MCF 10A (cell line): ENCODE measurements at regions not wholly inside any gene's neighbourhood (a gene's known extent, or its start where the extent isn't known, plus 50 kb on each side); places are given as distances from the start of the nearest gene placed in this dataset.
A peak's percentile ranks its signal among the peaks of the same experiment; 100 is the strongest.

Experiments
- BruUV-seq: library from RNA; stranded (reverse); fragments of 400-500 nt; replicated peaks from 2 replicates; lab custom pipeline; 2021; lab: Mats Ljungman, UMichigan
- CTCF ChIA-PET: fragments of 300-600 bp; sonication (Branson Sonifier 250); formaldehyde crosslinking; extraction: SDS; loops from one replicate; lab custom pipeline; 2021; ENCODE audit warnings: antibody characterized with exemption, inconsistent platforms; lab: Yijun Ruan, JAX
- POLR2A ChIA-PET: fragments of 300-600, 350-650 bp; sonication (Branson Sonifier 250); formaldehyde crosslinking; extraction: SDS; loops from one replicate; lab custom pipeline; 2020; ENCODE audit warnings: antibody characterized with exemption, inconsistent platforms; lab: Yijun Ruan, JAX
- DNase-seq: peaks from one replicate; pipeline ENCODE4 v3.0.0-alpha.2; 2018; ENCODE audit not compliant: unreplicated experiment
- H3K27ac Mint-ChIP-seq: one replicate; pipeline ENCODE4 v1.8.0; 2022; ENCODE audit warnings: mild to moderate bottlenecking, low read depth, mixed read lengths; ENCODE audit not compliant: unreplicated experiment
- H3K27me3 Mint-ChIP-seq: one replicate; pipeline ENCODE4 v1.8.0; 2022; ENCODE audit warnings: mixed read lengths; ENCODE audit not compliant: insufficient read depth, unreplicated experiment
- H3K36me3 Mint-ChIP-seq: one replicate; pipeline ENCODE4 v1.8.0; 2022; ENCODE audit warnings: mild to moderate bottlenecking, moderate library complexity, mixed read lengths; ENCODE audit not compliant: insufficient read depth, unreplicated experiment
- H3K4me1 Mint-ChIP-seq: one replicate; pipeline ENCODE4 v1.8.0; 2022; ENCODE audit warnings: mixed read lengths; ENCODE audit not compliant: insufficient read depth, unreplicated experiment
- H3K4me3 Mint-ChIP-seq: one replicate; pipeline ENCODE4 v1.8.0; 2022; ENCODE audit warnings: mild to moderate bottlenecking, moderate library complexity, mixed read lengths; ENCODE audit not compliant: unreplicated experiment
- H3K9me3 Mint-ChIP-seq: one replicate; pipeline ENCODE4 v1.8.0; 2022; ENCODE audit warnings: mixed read lengths; ENCODE audit not compliant: unreplicated experiment
- CTCF ChIP-seq: fragments of 200-600 bp; IDR thresholded peaks from one replicate; pipeline ENCODE4 v1.8.0; 2022; ENCODE audit warnings: antibody characterized with exemption, mild to moderate bottlenecking; ENCODE audit not compliant: unreplicated experiment
- intact Hi-C: fragments of 100-400 bp; cut with micrococcal nuclease; formaldehyde crosslinking; loops from 2 replicates; pipeline ENCODE4 v1.14.1; 2022

DNA sequence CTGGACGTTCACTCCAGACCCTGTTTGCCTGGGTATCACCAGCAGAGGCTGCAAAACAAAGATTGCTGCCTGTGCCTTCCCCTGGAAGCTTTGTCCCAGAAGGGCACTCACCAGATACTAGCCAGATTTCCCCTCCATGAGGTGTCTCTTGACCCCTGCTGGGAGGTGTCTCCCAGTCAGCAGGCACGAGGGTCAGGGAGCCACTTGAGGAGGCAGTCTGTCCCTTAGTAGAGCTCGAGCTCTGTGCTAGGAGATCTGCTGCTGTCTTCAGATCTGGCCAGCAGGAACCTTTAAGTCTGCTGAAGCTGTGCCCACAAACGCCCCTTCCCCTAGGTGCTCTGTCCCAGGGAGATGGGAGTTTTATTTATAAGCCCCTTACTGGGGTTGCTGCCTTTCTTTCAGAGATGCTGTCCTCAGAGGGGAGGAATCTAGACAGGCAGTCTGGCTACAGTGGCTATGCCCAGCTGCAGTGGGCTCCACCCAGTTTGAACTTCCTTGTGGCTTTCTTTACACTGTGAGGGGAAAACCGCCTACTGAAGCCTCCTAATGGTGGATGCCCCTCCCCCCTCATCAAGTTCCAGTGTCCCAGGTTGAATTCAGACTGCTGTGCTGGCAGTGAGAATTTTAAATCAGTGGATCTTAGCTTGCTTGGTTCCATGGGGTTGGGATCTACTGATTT is 253.9 kb downstream of the SPATA31D1 start:
- BruUV-seq: no TSS peak
- Mint-ChIP-seq H3K4me3 (no peak overlapping the region), H3K9me3 (peaks cover 8% of the 10 kb centered on the region), H3K27me3 (no peaks in the 10 kb centered on the region), H3K36me3 (no peaks in the 10 kb centered on the region), H3K4me1 (no peaks in the 10 kb centered on the region), H3K27ac (no peak overlapping the region)
- intact Hi-C loops: no loop called here
- DNase-seq: no peak
- no peak for TF ChIP-seq CTCF
- CTCF ChIA-PET: interaction anchor here (0.6 kb wide), 1 partner anchor 535 kb away, joined by 4 read pairs; no protein-coding TSS in a partner anchor
- POLR2A ChIA-PET: interaction anchor here (0.6 kb wide), 2 partner anchors 193 to 1045 kb away, joined by 3 read pairs; no protein-coding TSS in a partner anchor

DNA sequence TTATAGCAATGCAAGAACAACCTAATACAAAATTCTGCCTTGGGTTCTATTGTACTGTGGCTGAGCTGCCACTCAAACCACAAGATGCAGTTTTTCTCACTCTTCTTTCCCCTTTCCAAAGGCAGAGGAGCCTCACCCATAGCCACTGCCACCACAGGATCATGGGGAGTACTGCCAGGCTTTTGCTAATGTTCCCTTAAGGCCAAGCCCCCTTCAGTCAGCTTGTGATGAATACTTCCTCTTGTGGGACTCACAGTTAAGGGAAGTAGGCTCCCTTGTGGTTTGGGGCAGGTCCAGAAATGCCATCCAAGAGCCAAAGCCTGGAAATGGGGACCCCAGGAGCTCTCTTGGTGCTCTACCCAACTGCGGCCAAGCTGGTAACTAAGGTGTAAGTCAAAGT is 258.7 kb downstream of the SPATA31D1 start:
- Mint-ChIP-seq H3K9me3 (no peaks in the 10 kb centered on the region), H3K36me3 (no peaks in the 10 kb centered on the region), H3K4me1 (no peaks in the 10 kb centered on the region), H3K4me3 (no peak overlapping the region), H3K27ac (no peak overlapping the region), H3K27me3 (no peaks in the 10 kb centered on the region)
- intact Hi-C loops: no loop called here
- peak; percentile 2 for DNase-seq
- TF ChIP-seq CTCF: no peak
- BruUV-seq: no TSS peak
- CTCF ChIA-PET: interaction anchor here (0.5 kb wide), 1 partner anchor 248 kb away, joined by 3 read pairs; no protein-coding TSS in a partner anchor
- POLR2A ChIA-PET: interaction anchor here (0.6 kb wide), 1 partner anchor 23 kb away, joined by 4 read pairs; no protein-coding TSS in a partner anchor

DNA sequence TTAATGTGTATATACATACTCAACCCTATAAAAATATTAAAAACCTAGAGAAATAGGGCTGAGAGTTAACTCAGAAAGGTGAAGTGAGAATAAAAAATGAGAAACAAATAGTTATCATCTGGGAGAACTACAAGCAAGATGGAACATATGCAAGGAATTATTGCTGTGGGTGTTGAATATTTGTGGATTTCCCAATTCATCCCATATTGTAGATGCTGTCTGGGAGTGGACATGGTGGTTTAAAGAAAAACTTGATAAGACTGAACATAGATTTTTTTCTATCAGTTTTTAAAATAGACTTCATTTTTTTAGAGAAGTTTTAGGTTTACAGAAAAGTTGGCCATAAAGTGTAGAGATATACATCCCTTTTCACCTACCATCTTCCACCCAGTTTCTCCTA is 263.5 kb downstream of the SPATA31D1 start:
- Mint-ChIP-seq H3K27ac (no peak overlapping the region), H3K4me1 (no peaks in the 10 kb centered on the region)
- BruUV-seq: no TSS peak

More for the DNA sequence above, 263.5 kb downstream of the SPATA31D1 start:
- Mint-ChIP-seq H3K4me3 (no peak overlapping the region), H3K9me3 (no peaks in the 10 kb centered on the region), H3K36me3 (no peaks in the 10 kb centered on the region), H3K27me3 (no peaks in the 10 kb centered on the region)
- ChIA-PET CTCF (no interaction called here), POLR2A (no interaction called here)
- intact Hi-C loops: no loop called here
- TF ChIP-seq CTCF: no peak
- DNase-seq: no peak
